LNCaP clone FGC (cell line): ENCODE measurements at regions not wholly inside any gene's neighbourhood (a gene's known extent, or its start where the extent isn't known, plus 50 kb on each side); places are given as distances from the start of the nearest gene placed in this dataset.

ENCODE experiments used
- DNase-seq: peaks from one replicate; pipeline ENCODE4 v3.0.0-alpha.2; 2011; ENCODE audit warnings: low read depth
- H3K4me3 ChIP-seq: 2 replicates; pipeline ENCODE4 v1.5.1; 2011; ENCODE audit warnings: mild to moderate bottlenecking, low read depth, low read length, control low read depth
- CTCF ChIP-seq: IDR thresholded peaks from 2 replicates; pipeline ENCODE4 v1.5.1; 2012; ENCODE audit warnings: mild to moderate bottlenecking; ENCODE audit not compliant: control insufficient read depth, insufficient read depth; ENCODE audit errors: extremely low read depth

- DNase-seq = no peak
- no peak overlapping the region for H3K4me3 ChIP-seq
- no peak for TF ChIP-seq CTCF
Observed at GRCh38 chr5:33275391-33275790, 165.4 kb upstream of the TARS1 start.

- DNase-seq = no peak
- no peak for TF ChIP-seq CTCF
- H3K4me3 ChIP-seq = no peak overlapping the region
Observed at GRCh38 chr5:33275921-33276627, 164.7 kb upstream of the TARS1 start.

GRCh38 chr5:33276628-33276950, 164.2 kb upstream of the TARS1 start:
- no peak overlapping the region for H3K4me3 ChIP-seq
- no peak for TF ChIP-seq CTCF
- no peak for DNase-seq

- no peak overlapping the region for H3K4me3 ChIP-seq
- TF ChIP-seq CTCF = no peak
- no peak for DNase-seq
Observed at GRCh38 chr5:33277061-33277650, 163.6 kb upstream of the TARS1 start.

- no peak for DNase-seq
- TF ChIP-seq CTCF = no peak
Observed at GRCh38 chr5:33281431-33281843, 159.3 kb upstream of the TARS1 start.

GRCh38 chr5:33282157-33282556, 158.6 kb upstream of the TARS1 start:
- no peak overlapping the region for H3K4me3 ChIP-seq
- DNase-seq = no peak
- no peak for TF ChIP-seq CTCF

More at GRCh38 chr5:33281431-33281843, 159.3 kb upstream of the TARS1 start:
- no peak overlapping the region for H3K4me3 ChIP-seq

- no peak overlapping the region for H3K4me3 ChIP-seq
- TF ChIP-seq CTCF = no peak
- DNase-seq = no peak
Observed at GRCh38 chr5:33282696-33283095, 158.1 kb upstream of the TARS1 start.
